Ecto neural progenitor cell (in vitro differentiated cells): ENCODE measurements at regions not wholly inside any gene's neighbourhood (a gene's known extent, or its start where the extent isn't known, plus 50 kb on each side); places are given as distances from the start of the nearest gene placed in this dataset.

Experiments used
- DNase-seq: peaks from one replicate; pipeline ENCODE4 v3.0.0-alpha.2; 2018; ENCODE audit warnings: low spot score

GRCh38 chr15:58271410-58271809, 133.2 kb downstream of the AQP9 start:
- DNase-seq: no peak

- no peak for DNase-seq
Measured at GRCh38 chr15:58273104-58273503, 134.9 kb downstream of the AQP9 start.

GRCh38 chr15:58274885-58275284, 136.7 kb downstream of the AQP9 start:
- no peak for DNase-seq

- no peak for DNase-seq
Measured at GRCh38 chr15:58275785-58276184, 137.6 kb downstream of the AQP9 start.

- no peak for DNase-seq
Measured at GRCh38 chr15:58276924-58277323, 138.7 kb downstream of the AQP9 start.

- DNase-seq: no peak
Measured at GRCh38 chr15:58277333-58277732, 139.2 kb downstream of the AQP9 start.

- DNase-seq: no peak
Measured at GRCh38 chr15:58279106-58279505, 140.9 kb downstream of the AQP9 start.

GRCh38 chr15:58279654-58280053, 141.5 kb downstream of the AQP9 start:
- DNase-seq: no peak

- DNase-seq: no peak
Measured at GRCh38 chr15:58282060-58282708, 144.0 kb downstream of the AQP9 start.

GRCh38 chr15:58283302-58283701, 145.1 kb downstream of the AQP9 start:
- DNase-seq: no peak

GRCh38 chr15:58284293-58284692, 146.1 kb downstream of the AQP9 start:
- no peak for DNase-seq

- no peak for DNase-seq
Measured at GRCh38 chr15:58285212-58285920, 146.4 kb upstream of the LIPC start.

- no peak for DNase-seq
Measured at GRCh38 chr15:58285921-58286278, 145.9 kb upstream of the LIPC start.

GRCh38 chr15:58286523-58286922, 145.3 kb upstream of the LIPC start:
- DNase-seq: no peak

GRCh38 chr15:58287891-58288290, 143.9 kb upstream of the LIPC start:
- no peak for DNase-seq

GRCh38 chr15:58288592-58288991, 143.2 kb upstream of the LIPC start:
- no peak for DNase-seq

GRCh38 chr15:58291848-58292247, 139.9 kb upstream of the LIPC start:
- no peak for DNase-seq

GRCh38 chr15:58292751-58293175, 139.0 kb upstream of the LIPC start:
- no peak for DNase-seq

GRCh38 chr15:58293622-58294550, 137.9 kb upstream of the LIPC start:
- no peak for DNase-seq

- DNase-seq: no peak
Measured at GRCh38 chr15:58294681-58295254, 137.0 kb upstream of the LIPC start.

- DNase-seq: no peak
Measured at GRCh38 chr15:58295637-58296215, 136.1 kb upstream of the LIPC start.

GRCh38 chr15:58296276-58296675, 135.5 kb upstream of the LIPC start:
- no peak for DNase-seq
